ENCODE measurements at regions not wholly inside any gene's neighbourhood (a gene's known extent, or its start where the extent isn't known, plus 50 kb on each side); places are given as distances from the start of the nearest gene placed in this dataset.

- DNase-seq (ENCODE audit: low read depth in 4 of 4, low spot score in 2 of 4): no peak
These were observed 104.7 kb downstream of the TSN start for GRCh38 chr2:121860033-121860757.

DNA sequence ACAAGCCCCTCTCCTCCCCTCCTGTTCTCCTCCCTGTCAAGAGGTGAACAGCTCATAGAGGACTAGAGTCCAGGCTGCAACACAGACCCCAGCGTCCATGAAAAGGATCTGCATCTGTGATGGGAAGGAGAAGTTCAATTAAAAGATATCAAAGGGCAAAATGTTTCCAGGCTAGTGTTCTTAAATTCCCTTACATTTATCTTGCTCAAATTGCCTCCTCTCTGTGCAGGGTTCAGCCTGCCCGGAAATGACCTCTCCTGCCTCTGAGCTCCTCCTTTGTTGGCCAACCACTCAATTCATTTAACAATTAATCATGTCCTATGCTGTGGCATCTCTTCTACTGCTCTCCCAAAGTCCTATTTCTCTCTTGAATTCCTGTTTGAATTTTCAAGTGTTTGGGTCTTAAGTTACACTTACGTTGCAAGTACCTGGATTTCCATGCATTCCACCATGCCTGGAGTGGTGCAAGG lies 105.3 kb downstream of the TSN start:
- peak in 1 of 4 donors; percentile 10 for DNase-seq (ENCODE audit: low read depth in 4 of 4, low spot score in 2 of 4)

- DNase-seq (ENCODE audit: low read depth in 4 of 4, low spot score in 2 of 4): no peak
These were observed 106.8 kb downstream of the TSN start for GRCh38 chr2:121862286-121862685.

- DNase-seq (ENCODE audit: low read depth in 4 of 4, low spot score in 2 of 4): no peak
These were observed 110.5 kb downstream of the TSN start for GRCh38 chr2:121865914-121866313.

GRCh38 chr2:121866789-121867188 lies 111.3 kb downstream of the TSN start:
- DNase-seq (ENCODE audit: low read depth in 4 of 4, low spot score in 2 of 4): no peak

DNA sequence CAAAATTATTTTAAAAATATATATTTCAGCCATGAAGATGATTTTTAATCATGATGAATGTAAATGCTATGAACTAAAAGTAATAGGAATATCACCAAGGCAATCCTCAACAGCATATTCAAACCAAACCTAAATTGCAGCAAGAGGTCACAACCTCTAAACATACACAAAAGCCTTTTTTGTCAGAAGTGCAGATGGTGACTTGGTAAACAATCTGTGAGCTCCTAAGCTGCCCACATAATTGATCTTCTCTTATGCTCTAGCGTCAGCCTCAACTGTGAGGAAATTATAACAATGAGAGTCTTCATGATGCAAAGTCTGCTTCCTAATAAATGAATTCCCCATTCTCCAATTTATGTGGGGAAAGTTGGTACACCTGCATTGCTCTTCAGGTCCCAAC lies 113.2 kb downstream of the TSN start:
- DNase-seq (ENCODE audit: low read depth in 4 of 4, low spot score in 2 of 4): no peak

DNA sequence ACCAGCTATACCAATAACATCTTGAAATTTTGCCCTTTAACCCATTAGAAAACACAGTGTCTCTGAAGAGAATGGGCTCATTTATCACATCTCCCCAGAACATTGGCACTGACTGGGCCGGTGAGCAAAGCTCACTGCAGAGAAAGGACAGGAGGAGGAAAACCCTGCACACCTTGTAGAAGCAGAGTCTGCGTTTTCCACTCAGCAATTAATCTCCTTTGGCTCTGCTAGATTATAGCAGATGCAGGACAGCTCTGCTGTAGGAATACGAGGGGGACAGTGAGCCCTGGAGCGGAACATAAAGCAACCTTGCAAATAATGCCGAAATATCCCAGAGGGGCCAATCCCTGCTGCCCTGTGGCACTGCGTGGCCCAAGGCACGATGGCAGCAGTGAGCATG lies 113.9 kb downstream of the TSN start:
- DNase-seq (ENCODE audit: low read depth in 4 of 4, low spot score in 2 of 4): no peak

- no peak for DNase-seq (ENCODE audit: low read depth in 4 of 4, low spot score in 2 of 4)
These were observed 114.4 kb downstream of the TSN start for GRCh38 chr2:121869873-121870272.

- DNase-seq (ENCODE audit: low read depth in 4 of 4, low spot score in 2 of 4): no peak
These were observed 117.2 kb downstream of the TSN start for GRCh38 chr2:121872651-121873050.

- DNase-seq (ENCODE audit: low read depth in 4 of 4, low spot score in 2 of 4): no peak
These were observed 118.4 kb downstream of the TSN start for GRCh38 chr2:121873864-121874263.

GRCh38 chr2:121875585-121876185 lies 120.2 kb downstream of the TSN start:
- DNase-seq (ENCODE audit: low read depth in 4 of 4, low spot score in 2 of 4): no peak

GRCh38 chr2:121877366-121877765 lies 121.9 kb downstream of the TSN start:
- DNase-seq (ENCODE audit: low read depth in 4 of 4, low spot score in 2 of 4): no peak

DNA sequence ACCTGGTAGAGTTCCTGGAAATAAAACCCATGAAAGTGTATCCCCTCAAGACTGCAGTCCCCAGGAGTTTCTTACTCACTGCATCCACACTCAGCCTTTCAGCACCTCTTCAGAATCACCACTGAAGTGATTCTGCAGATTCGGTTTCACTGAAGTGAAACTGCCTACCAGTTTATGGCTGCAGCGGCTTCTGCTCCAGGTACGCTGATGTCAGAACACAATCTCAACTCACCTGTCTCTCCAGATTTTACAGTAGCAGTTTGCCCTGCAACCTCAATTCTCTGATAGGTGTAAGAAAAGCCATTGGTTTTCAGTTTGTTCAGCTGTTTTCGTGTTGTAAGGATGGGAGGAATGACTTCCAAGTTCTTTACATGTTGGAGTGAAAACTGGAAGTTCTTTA lies 124.8 kb downstream of the TSN start:
- DNase-seq (ENCODE audit: low read depth in 4 of 4, low spot score in 2 of 4): no peak

GRCh38 chr2:121881038-121881437 lies 125.6 kb downstream of the TSN start:
- no peak for DNase-seq (ENCODE audit: low read depth in 4 of 4, low spot score in 2 of 4)

DNA sequence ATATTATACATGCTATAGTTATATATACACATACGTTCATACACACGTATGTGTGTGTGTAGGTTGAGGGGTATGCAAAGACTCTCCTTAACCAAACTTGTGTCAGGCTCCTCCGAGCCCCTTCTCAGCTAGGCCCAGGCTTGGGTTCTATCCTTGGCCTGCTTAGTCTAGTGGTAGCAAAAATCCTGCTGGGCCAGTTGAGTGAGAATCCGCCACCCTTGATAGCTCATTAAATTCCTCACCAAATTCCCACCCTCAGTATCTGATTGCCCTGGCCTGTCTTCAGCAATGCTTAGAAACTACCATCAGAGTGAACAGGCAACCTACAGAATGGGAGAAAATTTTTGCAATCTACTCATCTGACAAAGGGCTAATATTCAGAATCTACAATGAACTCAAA lies 126.5 kb downstream of the TSN start:
- DNase-seq (ENCODE audit: low read depth in 4 of 4, low spot score in 2 of 4): no peak

DNA sequence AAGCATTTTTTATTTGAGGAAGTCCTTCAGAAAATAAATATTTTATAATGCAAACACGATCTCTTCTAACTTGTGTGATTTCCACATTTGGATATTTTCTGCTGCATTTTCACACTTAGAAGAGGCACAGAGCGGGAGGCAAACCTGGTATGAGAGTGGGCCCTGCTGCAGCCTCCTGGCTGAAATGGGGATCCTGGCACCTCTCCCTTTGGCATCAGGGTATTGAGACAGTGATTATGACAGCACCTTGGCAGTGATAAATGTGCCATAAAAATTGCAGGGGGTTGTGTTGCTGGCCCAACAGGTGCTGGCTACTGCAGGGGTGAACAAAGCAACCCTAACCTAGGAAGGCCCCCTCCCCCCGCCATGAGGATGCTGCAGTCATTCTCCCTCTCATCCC lies 128.6 kb downstream of the TSN start:
- DNase-seq (ENCODE audit: low read depth in 4 of 4, low spot score in 2 of 4): no peak

DNA sequence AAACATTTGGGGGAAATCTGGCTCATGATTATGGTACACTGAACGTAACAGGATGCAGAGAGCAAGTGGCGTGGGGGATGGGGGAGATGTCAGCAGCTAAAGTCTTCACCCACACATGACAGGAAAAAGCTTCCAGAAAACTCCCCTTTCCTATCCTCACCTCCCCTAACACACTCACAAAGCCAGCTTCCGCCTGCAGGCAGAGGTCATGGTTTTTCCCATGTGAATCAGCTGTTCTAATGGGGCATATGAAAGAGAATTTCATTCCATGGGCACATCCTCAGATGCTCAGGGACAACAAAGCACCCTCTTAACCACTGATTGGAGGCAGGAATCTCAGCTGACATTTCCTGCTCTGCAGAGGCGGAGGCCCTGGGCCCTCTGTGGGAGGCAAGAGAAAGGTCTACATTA lies 129.1 kb downstream of the TSN start:
- no peak for DNase-seq (ENCODE audit: low read depth in 4 of 4, low spot score in 2 of 4)

GRCh38 chr2:121886059-121886458 lies 130.6 kb downstream of the TSN start:
- no peak for DNase-seq (ENCODE audit: low read depth in 4 of 4, low spot score in 2 of 4)

DNA sequence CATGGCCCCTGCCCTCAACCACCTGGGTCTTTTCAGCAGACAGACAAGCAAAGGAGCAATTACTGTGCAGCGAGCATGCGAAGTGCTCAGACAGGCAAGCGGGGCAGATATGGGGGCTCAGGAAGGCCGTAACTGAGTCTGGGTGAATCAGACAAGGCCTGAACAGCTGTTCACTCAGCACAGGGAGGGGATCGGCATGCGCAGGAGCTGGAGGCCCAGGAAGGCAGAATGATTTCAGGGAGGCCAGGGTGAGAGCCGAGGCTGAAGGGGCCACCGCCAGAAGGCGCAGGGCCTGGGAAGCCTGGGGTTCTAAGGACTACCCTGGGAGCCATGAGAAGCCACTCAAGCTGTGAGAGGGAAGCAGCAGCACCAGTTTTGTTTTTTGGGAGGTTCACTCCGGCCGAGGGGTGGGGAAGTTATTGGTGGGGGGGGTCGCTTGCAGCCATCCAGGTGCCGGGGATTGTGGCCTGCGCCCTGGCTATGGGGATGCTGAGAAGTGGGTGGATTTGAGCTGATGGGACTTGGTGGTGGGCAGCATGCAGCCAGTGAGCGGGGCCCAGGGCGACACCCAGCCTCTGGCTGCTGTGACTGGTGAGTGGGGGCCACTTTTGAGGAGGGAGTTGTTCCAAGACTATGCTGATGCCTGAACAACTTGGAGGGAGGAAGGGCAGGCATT lies 132.2 kb downstream of the TSN start:
- no peak for DNase-seq (ENCODE audit: low read depth in 4 of 4, low spot score in 2 of 4)

- no peak for DNase-seq (ENCODE audit: low read depth in 4 of 4, low spot score in 2 of 4)
These were observed 132.7 kb downstream of the TSN start for GRCh38 chr2:121888189-121888557.

GRCh38 chr2:121890041-121890440 lies 134.6 kb downstream of the TSN start:
- no peak for DNase-seq (ENCODE audit: low read depth in 4 of 4, low spot score in 2 of 4)
